ENCODE measurements at regions not wholly inside any gene's neighbourhood (a gene's known extent, or its start where the extent isn't known, plus 50 kb on each side); places are given as distances from the start of the nearest gene placed in this dataset.

GRCh38 chr9:107585465-107585864 lies 95.9 kb upstream of the KLF4 start:
- TF ChIP-seq CTCF (IDR thresholded peaks at IDR 0.05) (no peak), POLR2A (IDR thresholded peaks at IDR 0.05) (no peak)

All from right lobe of liver (tissue), 4 donors.